WTC11 (cell line): ENCODE measurements at regions not wholly inside any gene's neighbourhood (a gene's known extent, or its start where the extent isn't known, plus 50 kb on each side); places are given as distances from the start of the nearest gene placed in this dataset.

Experiments used
- ATAC-seq: fragments of 200-7000 bp; cut with Tn5 transposase; 2 replicates; pipeline ENCODE4 v1.10.0; 2021; ENCODE audit warnings: mild to moderate bottlenecking, moderate library complexity
- CTCF ChIA-PET: fragments of 300-600 bp; sonication (Branson Sonifier 250); formaldehyde crosslinking; loops from one replicate; lab custom pipeline; 2021; ENCODE audit warnings: antibody characterized with exemption; lab: Charles Lee
- POLR2A ChIA-PET: fragments of 350-600 bp; sonication (Branson Sonifier 250); formaldehyde crosslinking; loops from one replicate; lab custom pipeline; 2021; ENCODE audit warnings: antibody characterized with exemption; lab: Charles Lee
- DNase-seq: peaks from one replicate; pipeline ENCODE4 v3.0.0; 2021; ENCODE audit warnings: low spot score
- H3K27ac Mint-ChIP-seq: 2 replicates; pipeline ENCODE4 v1.8.0; 2021; ENCODE audit warnings: mixed read lengths
- H3K27me3 Mint-ChIP-seq: 2 replicates; pipeline ENCODE4 v1.8.0; 2021; ENCODE audit warnings: low read depth, mild to moderate bottlenecking, moderate library complexity, mixed read lengths
- H3K36me3 Mint-ChIP-seq: 2 replicates; pipeline ENCODE4 v1.8.0; 2021; ENCODE audit warnings: mixed read lengths
- H3K4me1 Mint-ChIP-seq: 2 replicates; pipeline ENCODE4 v1.8.0; 2022; ENCODE audit warnings: mixed read lengths
- H3K4me3 Mint-ChIP-seq: 2 replicates; pipeline ENCODE4 v1.8.0; 2021; ENCODE audit warnings: mild to moderate bottlenecking, moderate library complexity, mixed read lengths
- H3K9me3 Mint-ChIP-seq: 2 replicates; pipeline ENCODE4 v1.8.0; 2021; ENCODE audit warnings: mixed read lengths
- AR ChIP-seq: fragments of 250-450 bp; sonication (Bioruptor Pico); IDR thresholded peaks from 2 replicates; pipeline ENCODE4 v1.9.0; 2021; ENCODE audit warnings: mild to moderate bottlenecking
- ATF1 ChIP-seq: sonication (generic); formaldehyde crosslinking; IDR thresholded peaks from 2 replicates; pipeline ENCODE4 v1.8.1; 2023; ENCODE audit warnings: mild to moderate bottlenecking, moderate library complexity, missing genetic modification reagents
- ATF3 ChIP-seq: sonication (generic); formaldehyde crosslinking; conservative IDR thresholded peaks from 2 replicates; pipeline ENCODE4 v1.8.1; 2022; ENCODE audit warnings: mild to moderate bottlenecking, missing genetic modification reagents
- CDX4 ChIP-seq: fragments of 250-450 bp; sonication (Bioruptor Pico); IDR thresholded peaks from 2 replicates; pipeline ENCODE4 v1.9.0; 2021; ENCODE audit warnings: moderate library complexity, mild to moderate bottlenecking, inconsistent platforms, borderline replicate concordance
- FOXJ3 ChIP-seq: sonication (generic); formaldehyde crosslinking; IDR thresholded peaks from 2 replicates; pipeline ENCODE4 v1.9.0; 2021; ENCODE audit warnings: missing genetic modification reagents, mild to moderate bottlenecking, borderline replicate concordance
- GRHL2 ChIP-seq: fragments of 250-450 bp; sonication (Bioruptor Pico); IDR thresholded peaks from 2 replicates; pipeline ENCODE4 v1.8.0; 2022; ENCODE audit warnings: mild to moderate bottlenecking, moderate library complexity; ENCODE audit not compliant: insufficient replicate concordance, severe bottlenecking
- GTF2I ChIP-seq: fragments of 250-450 bp; sonication (Bioruptor Pico); conservative IDR thresholded peaks from 2 replicates; pipeline ENCODE4 v1.4.0; 2021; ENCODE audit warnings: mild to moderate bottlenecking
- HMGA2 ChIP-seq: fragments of 250-450 bp; sonication (Bioruptor Pico); IDR thresholded peaks from 2 replicates; pipeline ENCODE4 v1.4.0; 2021; ENCODE audit warnings: mild to moderate bottlenecking, moderate library complexity
- JAZF1 ChIP-seq: fragments of 250-450 bp; sonication (Bioruptor Pico); IDR thresholded peaks from 2 replicates; pipeline ENCODE4 v1.9.0; 2021; ENCODE audit warnings: moderate library complexity, mild to moderate bottlenecking, inconsistent platforms
- MYBL2 ChIP-seq: sonication (generic); formaldehyde crosslinking; IDR thresholded peaks from 2 replicates; pipeline ENCODE4 v1.8.1; 2023; ENCODE audit warnings: mild to moderate bottlenecking, moderate library complexity, missing genetic modification reagents
- SMAD3 ChIP-seq: sonication (generic); formaldehyde crosslinking; IDR thresholded peaks from 2 replicates; pipeline ENCODE4 v1.8.0; 2022; ENCODE audit warnings: missing genetic modification reagents, mild to moderate bottlenecking, borderline replicate concordance
- SOX15 ChIP-seq: fragments of 250-450 bp; sonication (Bioruptor Pico); IDR thresholded peaks from 2 replicates; pipeline ENCODE4 v1.9.0; 2021; ENCODE audit warnings: mild to moderate bottlenecking
- ZNF232 ChIP-seq: sonication (generic); formaldehyde crosslinking; IDR thresholded peaks from 2 replicates; pipeline ENCODE4 v1.8.0; 2022; ENCODE audit warnings: mild to moderate bottlenecking, missing genetic modification reagents
- ZNF263 ChIP-seq: sonication (generic); formaldehyde crosslinking; IDR thresholded peaks from 2 replicates; pipeline ENCODE4 v1.8.1; 2022; ENCODE audit warnings: low read depth, mild to moderate bottlenecking, moderate library complexity, missing genetic modification reagents
- TF ChIP-seq, protein P1 (sequence below): fragments of 250-450 bp; sonication (Bioruptor Pico); IDR thresholded peaks from 2 replicates; pipeline ENCODE4 v1.9.0; 2021; ENCODE audit warnings: mild to moderate bottlenecking, borderline replicate concordance
- TF ChIP-seq, protein P2 (sequence below): sonication (generic); formaldehyde crosslinking; IDR thresholded peaks from 2 replicates; pipeline ENCODE4 v1.8.0; 2022; ENCODE audit warnings: mild to moderate bottlenecking, missing genetic modification reagents
- TF ChIP-seq, protein P3 (sequence below): sonication (generic); formaldehyde crosslinking; IDR thresholded peaks from 2 replicates; pipeline ENCODE4 v1.8.1; 2023; ENCODE audit warnings: mild to moderate bottlenecking, moderate library complexity, missing genetic modification reagents
- TF ChIP-seq, protein P4 (sequence below): sonication (generic); formaldehyde crosslinking; IDR thresholded peaks from 2 replicates; pipeline ENCODE4 v1.8.0; 2023; ENCODE audit warnings: missing genetic modification reagents, mild to moderate bottlenecking, borderline replicate concordance

DNA sequence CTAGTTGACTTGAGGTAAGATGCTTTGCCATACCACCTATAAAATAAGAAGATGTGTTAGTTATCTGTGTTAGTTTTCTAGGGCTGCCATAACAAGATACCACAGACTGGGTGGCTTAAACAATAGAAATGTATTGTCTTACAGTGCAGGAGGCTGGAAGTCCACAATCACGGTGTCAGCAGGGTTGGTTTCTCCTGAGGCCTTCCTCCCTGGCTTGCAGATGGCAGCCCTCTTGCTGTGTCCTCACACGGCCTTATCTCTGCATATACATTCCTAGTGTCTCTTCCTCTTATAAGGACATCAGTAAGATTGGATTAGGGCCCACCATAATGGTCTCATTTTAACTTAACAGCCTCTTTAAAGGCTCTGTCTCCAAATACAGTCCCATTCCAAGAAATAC is 192.1 kb downstream of the GATA3 start (continued):
- TF ChIP-seq CDX4 (CRISPR knock-in tag) (no peak), ZNF232 (CRISPR knock-in tag) (no peak), ZNF263 (no peak), MYBL2 (CRISPR knock-in tag) (no peak)

GRCh38 chr10:8247191-8247590 is 192.7 kb downstream of the GATA3 start:
- no peaks in the 10 kb centered on the region for H3K27me3 Mint-ChIP-seq
- DNase-seq (no peak), ATAC-seq (no peak)
- ChIA-PET POLR2A (no interaction called here), CTCF (no interaction called here)
- H3K9me3 Mint-ChIP-seq = peaks cover 13% of the 10 kb centered on the region
- H3K4me3 Mint-ChIP-seq = no peak overlapping the region
- H3K27ac Mint-ChIP-seq = no peak overlapping the region
- H3K4me1 Mint-ChIP-seq = no peaks in the 10 kb centered on the region
- H3K36me3 Mint-ChIP-seq = peaks cover 8% of the 10 kb centered on the region; the same call in 1 of the 2 replicates
- no peak for TF ChIP-seq HMGA2 (CRISPR knock-in tag)
- no peak for TF ChIP-seq GRHL2 (CRISPR knock-in tag)
- no peak for TF ChIP-seq ATF1
- no peak for TF ChIP-seq SMAD3 (CRISPR knock-in tag)
- no peak for TF ChIP-seq GTF2I (CRISPR knock-in tag)
- TF ChIP-seq AR = no peak
- TF ChIP-seq, protein P1, sequence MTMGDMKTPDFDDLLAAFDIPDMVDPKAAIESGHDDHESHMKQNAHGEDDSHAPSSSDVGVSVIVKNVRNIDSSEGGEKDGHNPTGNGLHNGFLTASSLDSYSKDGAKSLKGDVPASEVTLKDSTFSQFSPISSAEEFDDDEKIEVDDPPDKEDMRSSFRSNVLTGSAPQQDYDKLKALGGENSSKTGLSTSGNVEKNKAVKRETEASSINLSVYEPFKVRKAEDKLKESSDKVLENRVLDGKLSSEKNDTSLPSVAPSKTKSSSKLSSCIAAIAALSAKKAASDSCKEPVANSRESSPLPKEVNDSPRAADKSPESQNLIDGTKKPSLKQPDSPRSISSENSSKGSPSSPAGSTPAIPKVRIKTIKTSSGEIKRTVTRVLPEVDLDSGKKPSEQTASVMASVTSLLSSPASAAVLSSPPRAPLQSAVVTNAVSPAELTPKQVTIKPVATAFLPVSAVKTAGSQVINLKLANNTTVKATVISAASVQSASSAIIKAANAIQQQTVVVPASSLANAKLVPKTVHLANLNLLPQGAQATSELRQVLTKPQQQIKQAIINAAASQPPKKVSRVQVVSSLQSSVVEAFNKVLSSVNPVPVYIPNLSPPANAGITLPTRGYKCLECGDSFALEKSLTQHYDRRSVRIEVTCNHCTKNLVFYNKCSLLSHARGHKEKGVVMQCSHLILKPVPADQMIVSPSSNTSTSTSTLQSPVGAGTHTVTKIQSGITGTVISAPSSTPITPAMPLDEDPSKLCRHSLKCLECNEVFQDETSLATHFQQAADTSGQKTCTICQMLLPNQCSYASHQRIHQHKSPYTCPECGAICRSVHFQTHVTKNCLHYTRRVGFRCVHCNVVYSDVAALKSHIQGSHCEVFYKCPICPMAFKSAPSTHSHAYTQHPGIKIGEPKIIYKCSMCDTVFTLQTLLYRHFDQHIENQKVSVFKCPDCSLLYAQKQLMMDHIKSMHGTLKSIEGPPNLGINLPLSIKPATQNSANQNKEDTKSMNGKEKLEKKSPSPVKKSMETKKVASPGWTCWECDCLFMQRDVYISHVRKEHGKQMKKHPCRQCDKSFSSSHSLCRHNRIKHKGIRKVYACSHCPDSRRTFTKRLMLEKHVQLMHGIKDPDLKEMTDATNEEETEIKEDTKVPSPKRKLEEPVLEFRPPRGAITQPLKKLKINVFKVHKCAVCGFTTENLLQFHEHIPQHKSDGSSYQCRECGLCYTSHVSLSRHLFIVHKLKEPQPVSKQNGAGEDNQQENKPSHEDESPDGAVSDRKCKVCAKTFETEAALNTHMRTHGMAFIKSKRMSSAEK (CRISPR knock-in tag) = no peak
- TF ChIP-seq, protein P2, sequence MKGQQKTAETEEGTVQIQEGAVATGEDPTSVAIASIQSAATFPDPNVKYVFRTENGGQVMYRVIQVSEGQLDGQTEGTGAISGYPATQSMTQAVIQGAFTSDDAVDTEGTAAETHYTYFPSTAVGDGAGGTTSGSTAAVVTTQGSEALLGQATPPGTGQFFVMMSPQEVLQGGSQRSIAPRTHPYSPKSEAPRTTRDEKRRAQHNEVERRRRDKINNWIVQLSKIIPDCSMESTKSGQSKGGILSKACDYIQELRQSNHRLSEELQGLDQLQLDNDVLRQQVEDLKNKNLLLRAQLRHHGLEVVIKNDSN (CRISPR knock-in tag) = no peak
- no peak for TF ChIP-seq FOXJ3 (CRISPR knock-in tag)
- TF ChIP-seq SOX15 (CRISPR knock-in tag) = no peak
- no peak for TF ChIP-seq ATF3 (CRISPR knock-in tag)
- TF ChIP-seq, protein P3, sequence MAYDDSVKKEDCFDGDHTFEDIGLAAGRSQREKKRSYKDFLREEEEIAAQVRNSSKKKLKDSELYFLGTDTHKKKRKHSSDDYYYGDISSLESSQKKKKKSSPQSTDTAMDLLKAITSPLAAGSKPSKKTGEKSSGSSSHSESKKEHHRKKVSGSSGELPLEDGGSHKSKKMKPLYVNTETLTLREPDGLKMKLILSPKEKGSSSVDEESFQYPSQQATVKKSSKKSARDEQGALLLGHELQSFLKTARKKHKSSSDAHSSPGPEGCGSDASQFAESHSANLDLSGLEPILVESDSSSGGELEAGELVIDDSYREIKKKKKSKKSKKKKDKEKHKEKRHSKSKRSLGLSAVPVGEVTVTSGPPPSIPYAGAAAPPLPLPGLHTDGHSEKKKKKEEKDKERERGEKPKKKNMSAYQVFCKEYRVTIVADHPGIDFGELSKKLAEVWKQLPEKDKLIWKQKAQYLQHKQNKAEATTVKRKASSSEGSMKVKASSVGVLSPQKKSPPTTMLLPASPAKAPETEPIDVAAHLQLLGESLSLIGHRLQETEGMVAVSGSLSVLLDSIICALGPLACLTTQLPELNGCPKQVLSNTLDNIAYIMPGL (CRISPR knock-in tag) = no peak
- no peak for TF ChIP-seq ZNF232 (CRISPR knock-in tag)
- no peak for TF ChIP-seq JAZF1 (CRISPR knock-in tag)
- TF ChIP-seq CDX4 (CRISPR knock-in tag) = no peak
- TF ChIP-seq, protein P4, sequence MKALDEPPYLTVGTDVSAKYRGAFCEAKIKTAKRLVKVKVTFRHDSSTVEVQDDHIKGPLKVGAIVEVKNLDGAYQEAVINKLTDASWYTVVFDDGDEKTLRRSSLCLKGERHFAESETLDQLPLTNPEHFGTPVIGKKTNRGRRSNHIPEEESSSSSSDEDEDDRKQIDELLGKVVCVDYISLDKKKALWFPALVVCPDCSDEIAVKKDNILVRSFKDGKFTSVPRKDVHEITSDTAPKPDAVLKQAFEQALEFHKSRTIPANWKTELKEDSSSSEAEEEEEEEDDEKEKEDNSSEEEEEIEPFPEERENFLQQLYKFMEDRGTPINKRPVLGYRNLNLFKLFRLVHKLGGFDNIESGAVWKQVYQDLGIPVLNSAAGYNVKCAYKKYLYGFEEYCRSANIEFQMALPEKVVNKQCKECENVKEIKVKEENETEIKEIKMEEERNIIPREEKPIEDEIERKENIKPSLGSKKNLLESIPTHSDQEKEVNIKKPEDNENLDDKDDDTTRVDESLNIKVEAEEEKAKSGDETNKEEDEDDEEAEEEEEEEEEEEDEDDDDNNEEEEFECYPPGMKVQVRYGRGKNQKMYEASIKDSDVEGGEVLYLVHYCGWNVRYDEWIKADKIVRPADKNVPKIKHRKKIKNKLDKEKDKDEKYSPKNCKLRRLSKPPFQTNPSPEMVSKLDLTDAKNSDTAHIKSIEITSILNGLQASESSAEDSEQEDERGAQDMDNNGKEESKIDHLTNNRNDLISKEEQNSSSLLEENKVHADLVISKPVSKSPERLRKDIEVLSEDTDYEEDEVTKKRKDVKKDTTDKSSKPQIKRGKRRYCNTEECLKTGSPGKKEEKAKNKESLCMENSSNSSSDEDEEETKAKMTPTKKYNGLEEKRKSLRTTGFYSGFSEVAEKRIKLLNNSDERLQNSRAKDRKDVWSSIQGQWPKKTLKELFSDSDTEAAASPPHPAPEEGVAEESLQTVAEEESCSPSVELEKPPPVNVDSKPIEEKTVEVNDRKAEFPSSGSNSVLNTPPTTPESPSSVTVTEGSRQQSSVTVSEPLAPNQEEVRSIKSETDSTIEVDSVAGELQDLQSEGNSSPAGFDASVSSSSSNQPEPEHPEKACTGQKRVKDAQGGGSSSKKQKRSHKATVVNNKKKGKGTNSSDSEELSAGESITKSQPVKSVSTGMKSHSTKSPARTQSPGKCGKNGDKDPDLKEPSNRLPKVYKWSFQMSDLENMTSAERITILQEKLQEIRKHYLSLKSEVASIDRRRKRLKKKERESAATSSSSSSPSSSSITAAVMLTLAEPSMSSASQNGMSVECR (CRISPR knock-in tag) = no peak
